GM12878 (cell line): ENCODE measurements at regions not wholly inside any gene's neighbourhood (a gene's known extent, or its start where the extent isn't known, plus 50 kb on each side); places are given as distances from the start of the nearest gene placed in this dataset.

Source experiments
- ATAC-seq: fragments of 200-7000 bp; cut with Tn5 transposase; 3 replicates; pipeline ENCODE4 v1.9.1; 2020; ENCODE audit warnings: mild to moderate bottlenecking, moderate library complexity
- BruUV-seq: library from RNA; stranded (reverse); fragments of 400-500 nt; replicated peaks from 2 replicates; lab custom pipeline; 2021; lab: Mats Ljungman, UMichigan
- CTCF ChIA-PET: fragments of 300-600 bp; sonication (Branson Sonifier 250); formaldehyde crosslinking; extraction: SDS; loops from one replicate; lab custom pipeline; 2021; ENCODE audit warnings: inconsistent platforms; lab: Yijun Ruan, JAX
- POLR2A ChIA-PET: fragments of 350-600 bp; formaldehyde crosslinking; extraction: SDS; loops from one replicate; lab custom pipeline; 2021; ENCODE audit warnings: inconsistent platforms; lab: Charles Lee
- RAD21 ChIA-PET: fragments of 300-600 bp; sonication (Branson Sonifier 250); formaldehyde crosslinking; loops from one replicate; lab custom pipeline; 2023; ENCODE audit warnings: antibody characterized with exemption; ENCODE audit not compliant: unreplicated experiment; lab: Charles Lee
- SMC1A ChIA-PET: fragments of 300-600 bp; sonication (Branson Sonifier 250); formaldehyde crosslinking; loops from one replicate; lab custom pipeline; 2023; ENCODE audit not compliant: unreplicated experiment, uncharacterized antibody; lab: Charles Lee
- DNase-seq: peaks from one replicate; pipeline ENCODE4 v3.0.0-alpha.2; 2011; ENCODE audit warnings: low read depth, low spot score
- FAIRE-seq: peaks from 3 replicates; lab custom pipeline; 2011; peaks lifted over from hg19 to GRCh38; lab: Jason Lieb, UNC
- H2AFZ ChIP-seq: 2 replicates; pipeline ENCODE4 v1.6.0; 2011; ENCODE audit warnings: low read depth, low read length, control low read depth; ENCODE audit not compliant: control insufficient read depth
- H3K27ac ChIP-seq: 2 replicates; pipeline ENCODE4 v1.5.1; 2011; ENCODE audit warnings: control low read depth; ENCODE audit not compliant: control insufficient read depth, insufficient read depth
- H3K27me3 ChIP-seq, 2 experiments: replicated peaks in 1 of 2; 2 replicates each; pipeline versions ENCODE4 v1.6.0 to v1.6.1; 2011; ENCODE audit warnings: low read length in 1 of 2; ENCODE audit not compliant: control insufficient read depth in 2 of 2, insufficient read depth in 2 of 2
- H3K36me3 ChIP-seq, 2 experiments: 2 replicates each; pipeline ENCODE4 v1.5.1; 2011; ENCODE audit warnings: low read length in 1 of 2; ENCODE audit not compliant: control insufficient read depth in 2 of 2, insufficient read depth in 2 of 2
- H3K4me1 ChIP-seq: 2 replicates; pipeline ENCODE4 v1.6.1; 2011; ENCODE audit warnings: mild to moderate bottlenecking, low read length, moderate library complexity, mixed read lengths; ENCODE audit not compliant: control insufficient read depth, insufficient read depth
- H3K4me2 ChIP-seq: 2 replicates; pipeline ENCODE4 v1.6.0; 2011; ENCODE audit warnings: control low read depth; ENCODE audit not compliant: control insufficient read depth, insufficient read depth
- H3K4me3 ChIP-seq: fragments of 200-600 bp; sonication (generic); 2 replicates; pipeline ENCODE4 v1.5.1; 2016
- H3K79me2 ChIP-seq: 2 replicates; pipeline ENCODE4 v1.6.0; 2011; ENCODE audit warnings: low read length; ENCODE audit not compliant: control insufficient read depth, insufficient read depth
- H3K9ac ChIP-seq: 2 replicates; pipeline ENCODE4 v1.8.0; 2011; ENCODE audit warnings: low read length, control low read depth, mixed read lengths; ENCODE audit not compliant: control insufficient read depth, insufficient read depth
- H3K9me3 ChIP-seq: replicated peaks from 3 replicates; pipeline ENCODE4 v1.5.1; 2011; ENCODE audit warnings: mild to moderate bottlenecking, low read length; ENCODE audit not compliant: control insufficient read depth, insufficient read depth
- H4K20me1 ChIP-seq: 2 replicates; pipeline ENCODE4 v1.6.0; 2011; ENCODE audit not compliant: control insufficient read depth, insufficient read depth
- CHD4 ChIP-seq: fragments of 200-600 bp; sonication (generic); IDR thresholded peaks from 2 replicates; pipeline ENCODE4 v1.6.1; 2016; ENCODE audit warnings: mild to moderate bottlenecking
- E4F1 ChIP-seq: fragments of 450-650 bp; IDR thresholded peaks from 2 replicates; pipeline ENCODE4 v1.6.1; 2018; ENCODE audit warnings: borderline replicate concordance, mild to moderate bottlenecking; ENCODE audit not compliant: partially characterized antibody
- KAT2A ChIP-seq: conservative IDR thresholded peaks from 2 replicates; pipeline ENCODE4 v1.6.1; 2011; ENCODE audit warnings: low read depth, low read length; ENCODE audit not compliant: control insufficient read depth
- MEF2A ChIP-seq: IDR thresholded peaks from 2 replicates; pipeline ENCODE4 v1.6.1; 2011; ENCODE audit warnings: low read depth, mild to moderate bottlenecking, low read length, moderate library complexity; ENCODE audit not compliant: insufficient read depth
- NFYA ChIP-seq: IDR thresholded peaks from 2 replicates; pipeline ENCODE4 v1.6.1; 2011; ENCODE audit warnings: low read depth, mild to moderate bottlenecking, low read length, improper control_type of control experiment, borderline replicate concordance
- POLR2AphosphoS5 ChIP-seq: IDR thresholded peaks from 2 replicates; pipeline ENCODE4 v1.6.1; 2011; ENCODE audit warnings: mild to moderate bottlenecking, low read length, inconsistent platforms
- RELB ChIP-seq: fragments of 450-650 bp; IDR thresholded peaks from 2 replicates; pipeline ENCODE4 v1.6.1; 2017; ENCODE audit warnings: low read depth, mild to moderate bottlenecking, moderate library complexity
- RFX5 ChIP-seq: IDR thresholded peaks from 2 replicates; pipeline ENCODE4 v1.6.1; 2011; ENCODE audit warnings: low read depth, low read length, improper control_type of control experiment
- SIX5 ChIP-seq: IDR thresholded peaks from 2 replicates; pipeline ENCODE4 v1.6.1; 2011; ENCODE audit warnings: mild to moderate bottlenecking, low read depth, low read length, moderate library complexity; ENCODE audit not compliant: severe bottlenecking
- SMAD5 ChIP-seq: IDR thresholded peaks from 2 replicates; pipeline ENCODE4 v1.6.1; 2016; ENCODE audit warnings: antibody characterized with exemption, low read depth
- SPI1 ChIP-seq: IDR thresholded peaks from 2 replicates; pipeline ENCODE4 v1.6.1; 2011; ENCODE audit warnings: low read depth, mild to moderate bottlenecking, low read length, moderate library complexity, borderline replicate concordance; ENCODE audit not compliant: insufficient read depth
- SRF ChIP-seq, 2 experiments: IDR thresholded peaks; 2 replicates each; pipeline ENCODE4 v1.6.1; 2011; ENCODE audit warnings: low read depth in 2 of 2, low read length in 2 of 2, mild to moderate bottlenecking in 1 of 2, moderate library complexity in 1 of 2
- SUPT20H ChIP-seq: IDR thresholded peaks from 2 replicates; pipeline ENCODE4 v1.6.1; 2011; ENCODE audit warnings: low read depth, mild to moderate bottlenecking, low read length, moderate library complexity, borderline replicate concordance; ENCODE audit not compliant: control insufficient read depth
- ZNF274 ChIP-seq: IDR thresholded peaks from one replicate; pipeline ENCODE4 v1.8.0; 2011; ENCODE audit not compliant: insufficient read length, insufficient read depth
- ZNF592 ChIP-seq: fragments of 450-650 bp; IDR thresholded peaks from 2 replicates; pipeline ENCODE4 v1.6.1; 2017; ENCODE audit warnings: mild to moderate bottlenecking, moderate library complexity
- WGBS: methylation state at CpG from one replicate; pipeline ENCODE4 v1.1.6; 2016; ENCODE audit warnings: low lambda C conversion rate; ENCODE audit not compliant: insufficient replicate concordance, insufficient coverage; ENCODE audit errors: missing lambda C conversion rate; 5-methylcytosine and 5-hydroxymethylcytosine counted together
- in situ Hi-C: fragments of 300-500 bp; cut with MboI; formaldehyde crosslinking; loops from 9 replicates; pipeline ENCODE4 v1.14.3; 2018; ENCODE audit warnings: mixed read lengths
- intact Hi-C: fragments of 100-400 bp; cut with micrococcal nuclease; formaldehyde crosslinking; loops from one replicate; pipeline ENCODE4 v1.14.2; 2022; ENCODE audit not compliant: unreplicated experiment

- no peak for TF ChIP-seq ZNF592
- no peak for TF ChIP-seq ZNF274
- TF ChIP-seq SUPT20H = no peak
- TF ChIP-seq MEF2A = no peak
- TF ChIP-seq E4F1 = no peak
- no peak for TF ChIP-seq KAT2A
Observed at GRCh38 chrX:3509934-3510333, 163.5 kb upstream of the MXRA5 start (continued).

- DNase-seq (no peak), FAIRE-seq (no peak), ATAC-seq (no peak)
- no peaks in the 10 kb centered on the region for H3K79me2 ChIP-seq
- ChIA-PET CTCF (no interaction called here), SMC1A (no interaction called here), RAD21 (no interaction called here), POLR2A (no interaction called here)
- no peak overlapping the region for H2AFZ ChIP-seq
- H3K27me3 ChIP-seq = no peaks in the 10 kb centered on the region
- H3K9me3 ChIP-seq = no peaks in the 10 kb centered on the region
- H3K4me2 ChIP-seq = no peak overlapping the region
- WGBS = 20% methylated on average over 3 of the region's 3 CpGs
- H3K36me3 ChIP-seq = no peaks in the 10 kb centered on the region
- no TSS peak for BruUV-seq
- intact Hi-C loops (no loop called here), in situ Hi-C loops (no loop called here)
- H4K20me1 ChIP-seq = no peaks in the 10 kb centered on the region
- TF ChIP-seq RFX5 = no peak
- TF ChIP-seq NFYA = no peak
- TF ChIP-seq POLR2AphosphoS5 = no peak
- no peak for TF ChIP-seq SIX5
- TF ChIP-seq SMAD5 = no peak
- no peak for TF ChIP-seq CHD4
- no peak for TF ChIP-seq SPI1
- no peak for TF ChIP-seq RELB
- TF ChIP-seq SRF (IDR thresholded peaks at IDR 0.05; ENCODE audit: low read depth in 2 of 2, low read length in 2 of 2) = no peak
- H3K9ac ChIP-seq = no peak overlapping the region
- H3K27ac ChIP-seq = no peak overlapping the region
- no peaks in the 10 kb centered on the region for H3K4me1 ChIP-seq
- H3K4me3 ChIP-seq = no peak overlapping the region
Observed at GRCh38 chrX:3504916-3505315, 158.5 kb upstream of the MXRA5 start.
